AG04449 (cell line): ENCODE measurements at regions not wholly inside any gene's neighbourhood (a gene's known extent, or its start where the extent isn't known, plus 50 kb on each side); places are given as distances from the start of the nearest gene placed in this dataset.

ENCODE experiments used
- CTCF ChIA-PET: fragments of 350-600 bp; formaldehyde crosslinking; extraction: SDS; loops from one replicate; lab custom pipeline; 2021; ENCODE audit warnings: antibody characterized with exemption; lab: Yijun Ruan, JAX
- POLR2A ChIA-PET: fragments of 400-600, 350-600 bp; formaldehyde crosslinking; extraction: SDS; loops from one replicate; lab custom pipeline; 2020; ENCODE audit warnings: antibody characterized with exemption, inconsistent platforms; lab: Yijun Ruan, JAX
- DNase-seq: peaks from one replicate; pipeline ENCODE4 v3.0.0-alpha.2; 2010; ENCODE audit warnings: low read depth, low spot score
- H3K4me3 ChIP-seq: 2 replicates; pipeline ENCODE4 v1.5.1; 2011; ENCODE audit warnings: low read depth, mild to moderate bottlenecking, control low read depth, low read length
- TF ChIP-seq, protein P1 (sequence below): IDR thresholded peaks from one replicate; pipeline ENCODE4 v1.5.1; 2011; ENCODE audit warnings: mild to moderate bottlenecking, moderate library complexity, low read length, control low read depth, inconsistent platforms; ENCODE audit not compliant: insufficient read depth; ENCODE audit errors: missing control alignments

DNA sequence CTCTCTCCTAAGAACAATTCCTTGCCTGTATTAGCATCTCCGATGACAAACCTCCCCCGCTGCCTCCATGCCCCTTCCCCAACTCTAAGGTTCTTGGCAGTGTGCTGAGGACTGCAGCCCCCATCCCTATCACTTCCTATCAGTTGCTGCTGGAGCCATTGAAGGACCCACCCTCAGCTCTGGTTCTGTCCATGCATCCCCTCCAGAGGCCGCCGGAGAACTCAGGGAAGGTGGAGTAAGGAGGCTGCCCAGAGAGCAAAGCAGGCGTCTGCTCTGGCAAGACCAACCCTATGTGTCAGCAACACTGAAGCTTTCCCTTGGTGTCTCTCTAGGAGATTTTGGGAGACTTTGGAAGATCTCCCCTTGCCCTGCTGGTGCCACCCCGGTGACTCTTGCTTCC lies 1139.5 kb downstream of the TBC1D22A start:
- no peak for DNase-seq
- CTCF ChIA-PET: no interaction called here
- H3K4me3 ChIP-seq: no peak overlapping the region
- TF ChIP-seq, protein P1, sequence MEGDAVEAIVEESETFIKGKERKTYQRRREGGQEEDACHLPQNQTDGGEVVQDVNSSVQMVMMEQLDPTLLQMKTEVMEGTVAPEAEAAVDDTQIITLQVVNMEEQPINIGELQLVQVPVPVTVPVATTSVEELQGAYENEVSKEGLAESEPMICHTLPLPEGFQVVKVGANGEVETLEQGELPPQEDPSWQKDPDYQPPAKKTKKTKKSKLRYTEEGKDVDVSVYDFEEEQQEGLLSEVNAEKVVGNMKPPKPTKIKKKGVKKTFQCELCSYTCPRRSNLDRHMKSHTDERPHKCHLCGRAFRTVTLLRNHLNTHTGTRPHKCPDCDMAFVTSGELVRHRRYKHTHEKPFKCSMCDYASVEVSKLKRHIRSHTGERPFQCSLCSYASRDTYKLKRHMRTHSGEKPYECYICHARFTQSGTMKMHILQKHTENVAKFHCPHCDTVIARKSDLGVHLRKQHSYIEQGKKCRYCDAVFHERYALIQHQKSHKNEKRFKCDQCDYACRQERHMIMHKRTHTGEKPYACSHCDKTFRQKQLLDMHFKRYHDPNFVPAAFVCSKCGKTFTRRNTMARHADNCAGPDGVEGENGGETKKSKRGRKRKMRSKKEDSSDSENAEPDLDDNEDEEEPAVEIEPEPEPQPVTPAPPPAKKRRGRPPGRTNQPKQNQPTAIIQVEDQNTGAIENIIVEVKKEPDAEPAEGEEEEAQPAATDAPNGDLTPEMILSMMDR: no peak
- POLR2A ChIA-PET: no interaction called here

DNA sequence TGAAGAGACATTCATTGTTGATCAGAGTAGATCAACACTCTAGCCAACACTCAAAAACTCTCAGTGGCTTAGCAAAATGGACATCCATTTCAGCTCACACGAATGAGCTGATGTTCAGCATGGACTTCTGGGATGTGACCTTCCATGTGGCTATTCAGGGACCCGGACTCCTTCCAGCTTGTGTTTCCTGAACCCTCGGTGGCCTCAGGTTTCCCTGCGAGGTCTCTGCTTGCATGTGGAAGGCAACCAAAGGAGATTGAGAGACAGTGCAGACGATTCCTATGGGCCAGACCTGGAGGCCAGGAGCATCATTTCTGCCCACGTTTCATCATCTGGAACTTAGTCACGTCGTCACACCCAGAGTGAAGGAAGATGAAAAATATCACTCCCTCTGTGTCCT lies 1137.4 kb downstream of the TBC1D22A start:
- TF ChIP-seq, protein P1: no peak
- no peak overlapping the region for H3K4me3 ChIP-seq
- ChIA-PET CTCF (no interaction called here), POLR2A (no interaction called here)
- no peak for DNase-seq

DNA sequence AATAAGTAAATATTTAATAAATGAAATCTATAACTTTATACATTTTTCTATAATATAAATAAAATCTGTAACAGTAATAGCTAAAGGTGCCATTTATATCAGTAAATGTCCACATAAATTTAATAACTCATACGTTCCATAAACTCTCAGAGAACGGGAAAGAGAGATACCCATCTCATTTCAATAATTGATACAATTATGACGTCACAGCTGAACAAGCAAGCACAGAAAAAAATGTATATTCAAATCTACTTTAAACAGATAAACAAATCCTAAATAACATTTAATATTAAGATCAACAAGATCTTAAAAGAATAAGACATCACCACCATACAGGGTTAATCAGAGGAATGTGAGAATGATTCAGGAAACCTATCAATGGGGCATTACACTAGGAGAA lies 1136.5 kb downstream of the TBC1D22A start:
- ChIA-PET POLR2A (no interaction called here), CTCF (no interaction called here)

DNA sequence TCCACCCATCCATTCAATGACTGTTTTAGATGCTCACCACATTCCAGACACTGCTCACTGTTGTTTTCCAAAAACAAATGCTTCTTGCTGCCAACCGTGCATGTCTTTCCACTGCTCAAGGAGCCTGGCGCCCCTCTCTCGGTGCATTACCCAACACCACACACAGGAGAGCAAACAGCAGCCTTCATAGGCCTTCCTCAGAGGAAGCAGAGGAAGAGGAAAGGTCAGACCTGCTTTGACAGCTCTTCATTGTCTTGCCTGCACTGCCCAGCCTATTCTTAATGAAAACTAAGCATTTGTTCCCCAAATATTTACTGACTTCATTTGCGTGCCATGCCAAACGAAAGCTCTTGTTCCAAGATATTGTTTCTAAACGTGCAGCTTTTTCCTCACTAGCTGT lies 1129.2 kb downstream of the TBC1D22A start:
- CTCF ChIA-PET: no interaction called here
- DNase-seq: no peak
- H3K4me3 ChIP-seq: no peak overlapping the region
- POLR2A ChIA-PET: no interaction called here
- TF ChIP-seq, protein P1: no peak

More for the DNA sequence above, 1136.5 kb downstream of the TBC1D22A start:
- DNase-seq: no peak
- TF ChIP-seq, protein P1: no peak
- no peak overlapping the region for H3K4me3 ChIP-seq

DNA sequence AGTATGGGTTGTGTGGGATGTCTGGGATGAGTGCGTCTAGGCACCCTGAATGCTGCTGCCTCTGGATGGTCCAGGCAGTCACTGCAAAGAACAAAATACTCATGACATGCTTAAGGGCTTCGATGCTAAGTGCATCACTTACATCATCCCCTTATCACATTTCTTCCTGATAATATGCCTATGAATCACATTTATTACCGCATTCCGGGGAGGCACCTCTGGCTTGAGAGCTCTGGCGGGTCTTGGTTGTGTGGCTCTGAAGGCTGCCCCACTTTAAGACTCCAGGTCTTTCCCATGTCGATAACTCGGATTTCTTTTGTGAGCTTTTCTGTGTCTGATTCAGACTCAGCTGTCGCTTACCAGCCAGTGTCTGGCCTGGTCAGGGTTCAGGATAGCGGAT lies 1126.4 kb downstream of the TBC1D22A start:
- TF ChIP-seq, protein P1: no peak
- no peak for DNase-seq
- POLR2A ChIA-PET: no interaction called here
- no peak overlapping the region for H3K4me3 ChIP-seq
- CTCF ChIA-PET: no interaction called here

DNA sequence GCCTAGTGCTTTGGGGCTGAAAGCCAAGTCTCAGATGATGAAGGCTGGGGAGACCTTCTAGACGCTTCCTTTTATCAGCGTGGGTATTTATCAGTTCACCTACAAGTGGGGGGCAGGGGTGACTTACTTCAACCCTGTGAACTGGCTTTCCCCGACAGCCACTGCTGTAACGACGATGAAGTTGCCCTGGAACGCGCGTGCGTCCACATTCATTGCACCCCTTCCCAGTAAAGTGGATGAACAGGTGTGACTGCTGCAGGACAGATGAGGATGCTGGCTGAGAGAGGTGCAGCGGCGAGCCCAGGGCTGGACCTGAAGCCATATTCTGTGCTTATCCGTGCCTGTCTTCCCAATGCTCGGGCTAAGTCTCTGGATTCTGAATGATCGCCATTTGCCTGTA lies 1122.3 kb downstream of the TBC1D22A start:
- ChIA-PET POLR2A (no interaction called here), CTCF (no interaction called here)
- no peak overlapping the region for H3K4me3 ChIP-seq
- DNase-seq: no peak
- TF ChIP-seq, protein P1: no peak
